ENCODE measurements at regions not wholly inside any gene's neighbourhood (a gene's known extent, or its start where the extent isn't known, plus 50 kb on each side); places are given as distances from the start of the nearest gene placed in this dataset.

GRCh38 chr12:3931776-3932175 is 58.6 kb upstream of the PARP11 start:
- TF ChIP-seq SUZ12 (IDR thresholded peaks at IDR 0.05) (no peak), ELF4 (IDR thresholded peaks at IDR 0.05) (no peak), TARDBP (IDR thresholded peaks at IDR 0.05) (no peak), SP1 (IDR thresholded peaks at IDR 0.05) (no peak), ZNF384 (IDR thresholded peaks at IDR 0.05) (no peak), NFRKB (IDR thresholded peaks at IDR 0.05) (no peak), FOXA1 (IDR thresholded peaks at IDR 0.05) (no peak), BHLHE40 (IDR thresholded peaks at IDR 0.05; ENCODE audit: borderline replicate concordance) (no peak)

Measured in HEK293T (cell line).